T-helper 2 cell treated with Interferon-gamma antibody and Interleukin-4, amounts not matched to agents 5 μg/mL and 100 μg/mL, for 36 hours (primary cell): ENCODE measurements at regions not wholly inside any gene's neighbourhood (a gene's known extent, or its start where the extent isn't known, plus 50 kb on each side); places are given as distances from the start of the nearest gene placed in this dataset.
"Not testable (repeated sequence)": the region's sequence is repeated elsewhere in the genome, so short reads cannot be mapped to it uniquely, and the experiment has no call there.

Source experiments
- DNase-seq: peaks from one replicate; pipeline ENCODE4 v3.0.0; 2021; ENCODE audit warnings: low spot score
- H3K27ac Mint-ChIP-seq: one replicate; pipeline ENCODE4 v1.8.0; 2021; ENCODE audit warnings: mild to moderate bottlenecking, mixed read lengths
- H3K27me3 Mint-ChIP-seq: one replicate; pipeline ENCODE4 v1.8.0; 2021; ENCODE audit warnings: low read depth, mixed read lengths
- H3K36me3 Mint-ChIP-seq: one replicate; pipeline ENCODE4 v1.8.0; 2021; ENCODE audit warnings: low read depth, mixed read lengths
- H3K4me1 Mint-ChIP-seq: one replicate; pipeline ENCODE4 v1.8.0; 2021; ENCODE audit warnings: low read depth, mixed read lengths
- H3K4me3 Mint-ChIP-seq: one replicate; pipeline ENCODE4 v1.8.0; 2022; ENCODE audit warnings: mild to moderate bottlenecking, moderate library complexity, mixed read lengths
- H3K9me3 Mint-ChIP-seq: one replicate; pipeline ENCODE4 v1.8.0; 2021; ENCODE audit warnings: mixed read lengths

DNA sequence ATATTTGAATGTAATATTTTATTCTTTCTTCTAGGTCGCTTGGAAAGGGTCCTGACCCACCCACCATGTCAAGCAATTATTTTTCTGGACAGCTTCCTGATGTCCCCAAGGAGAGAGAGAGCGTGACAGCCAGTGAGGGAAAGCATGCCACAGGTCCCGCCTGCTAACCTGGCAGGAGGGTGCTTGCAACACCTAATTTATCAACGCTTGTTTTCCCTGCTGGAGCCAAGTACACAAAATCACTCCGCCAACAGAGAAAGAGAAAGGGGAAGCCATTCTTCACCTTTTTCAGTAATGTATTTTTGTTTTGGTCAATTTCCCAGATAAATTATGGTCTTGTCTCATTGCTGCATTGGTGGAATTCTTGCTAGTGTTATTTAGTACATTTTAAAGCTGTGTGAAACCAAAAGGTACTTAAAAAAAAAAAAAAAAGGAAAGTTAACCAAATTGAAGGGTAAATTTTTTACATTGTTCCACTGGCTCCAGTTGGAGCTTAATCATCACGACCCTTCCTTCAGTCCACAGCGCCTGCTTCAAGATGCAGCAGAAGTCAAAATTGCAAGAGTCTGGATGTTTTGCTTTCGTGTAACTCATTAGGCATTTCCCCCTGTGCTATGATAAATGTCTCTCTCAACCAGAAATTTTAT lies 88.5 kb upstream of the COPS8 start:
- Mint-ChIP-seq H3K27ac (no peak overlapping the region), H3K4me3 (no peak overlapping the region), H3K9me3 (no peaks in the 10 kb centered on the region), H3K27me3 (peaks cover 8% of the 10 kb centered on the region), H3K36me3 (no peaks in the 10 kb centered on the region), H3K4me1 (no peaks in the 10 kb centered on the region)
- DNase-seq: no peak

DNA sequence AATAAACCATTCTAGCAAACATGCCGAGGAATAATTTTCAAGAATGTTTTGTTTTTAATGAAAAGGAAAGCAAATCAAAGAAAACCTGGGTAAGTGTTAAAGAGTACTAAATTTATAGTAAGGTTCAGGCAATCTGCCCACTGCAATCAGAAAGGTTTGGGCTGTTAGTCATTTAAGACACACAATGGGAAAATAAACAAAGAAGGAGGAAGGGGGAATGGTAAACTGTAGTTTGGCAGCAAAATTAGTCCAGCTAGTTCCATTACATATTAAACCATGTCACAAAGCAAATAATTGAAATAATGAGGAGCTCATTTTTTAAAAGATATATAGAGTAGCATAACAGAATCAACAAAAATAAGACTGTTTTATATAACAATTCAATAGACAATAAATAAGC lies 87.5 kb upstream of the COPS8 start:
- Mint-ChIP-seq H3K9me3 (no peaks in the 10 kb centered on the region), H3K4me3 (no peak overlapping the region), H3K4me1 (no peaks in the 10 kb centered on the region), H3K27me3 (peaks cover 8% of the 10 kb centered on the region), H3K27ac (no peak overlapping the region), H3K36me3 (no peaks in the 10 kb centered on the region)
- DNase-seq: no peak

DNA sequence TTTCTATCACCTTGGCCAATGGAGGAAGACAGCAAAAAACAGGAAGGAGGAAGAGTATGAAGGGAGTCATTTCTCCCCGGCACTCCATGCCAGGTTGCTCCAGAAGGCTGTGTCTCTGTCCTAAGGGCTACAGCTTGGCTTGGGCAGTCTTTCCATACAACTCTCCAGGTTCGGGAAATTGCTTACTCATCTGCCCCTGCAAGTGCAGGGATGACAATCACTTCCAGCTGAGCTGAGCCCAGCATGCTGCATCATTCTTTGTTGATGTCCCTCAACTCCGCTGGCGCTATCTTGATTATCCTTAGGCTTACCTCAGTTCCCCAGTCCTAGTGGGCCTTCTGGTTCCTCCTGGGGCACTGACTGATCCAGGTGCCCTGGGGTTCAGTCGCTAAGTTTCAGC lies 86.9 kb upstream of the COPS8 start:
- no peaks in the 10 kb centered on the region for H3K36me3 Mint-ChIP-seq
- DNase-seq: no peak
- H3K27me3 Mint-ChIP-seq: peaks cover 8% of the 10 kb centered on the region
- H3K4me1 Mint-ChIP-seq: no peaks in the 10 kb centered on the region
- no peaks in the 10 kb centered on the region for H3K9me3 Mint-ChIP-seq
- no peak overlapping the region for H3K4me3 Mint-ChIP-seq
- no peak overlapping the region for H3K27ac Mint-ChIP-seq

DNA sequence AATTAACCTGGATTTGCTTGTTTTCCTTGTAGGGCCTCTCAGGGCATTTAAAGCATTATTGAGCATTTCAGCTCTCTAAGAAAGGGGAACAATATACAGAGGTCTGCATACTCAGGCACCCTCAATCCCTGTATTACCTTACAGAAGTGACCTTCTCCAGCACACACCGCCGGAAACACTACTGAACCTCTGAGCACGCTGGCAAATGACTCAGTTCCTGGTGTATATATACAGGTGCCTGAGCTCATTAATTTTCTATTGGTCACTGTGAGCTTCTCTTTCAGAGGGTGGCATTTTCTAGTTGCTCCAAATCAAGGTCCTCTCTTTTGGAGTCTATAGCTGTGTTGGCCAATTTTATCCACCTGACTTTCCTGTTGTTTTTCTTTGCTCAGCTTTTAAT lies 85.2 kb upstream of the COPS8 start:
- Mint-ChIP-seq H3K4me3 (no peak overlapping the region), H3K36me3 (no peaks in the 10 kb centered on the region), H3K27me3 (peaks cover 8% of the 10 kb centered on the region), H3K9me3 (no peaks in the 10 kb centered on the region), H3K27ac (no peak overlapping the region), H3K4me1 (no peaks in the 10 kb centered on the region)
- no peak for DNase-seq

DNA sequence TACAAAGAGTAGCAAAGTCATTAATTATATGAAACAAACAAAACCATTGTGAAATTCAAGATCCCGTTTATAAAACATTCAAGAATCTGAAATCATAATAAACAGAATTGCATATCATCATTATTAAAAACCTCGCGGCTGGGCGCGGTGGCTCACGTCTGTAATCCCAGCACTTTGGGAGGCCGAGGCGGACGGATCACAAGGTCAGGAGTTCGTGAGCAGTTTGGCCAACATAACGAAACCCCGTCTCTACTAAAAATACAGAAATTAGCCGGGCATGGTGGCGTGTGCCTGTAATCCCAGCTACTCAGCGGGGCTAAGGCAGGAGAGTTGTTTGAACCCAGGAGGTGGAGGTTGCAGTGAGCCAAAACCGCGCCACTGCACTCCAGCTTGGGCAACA lies 80.3 kb upstream of the COPS8 start:
- not testable (repeated sequence) for H3K27ac Mint-ChIP-seq, H3K4me3 Mint-ChIP-seq, H3K36me3 Mint-ChIP-seq, H3K4me1 Mint-ChIP-seq, H3K27me3 Mint-ChIP-seq, H3K9me3 Mint-ChIP-seq, DNase-seq

DNA sequence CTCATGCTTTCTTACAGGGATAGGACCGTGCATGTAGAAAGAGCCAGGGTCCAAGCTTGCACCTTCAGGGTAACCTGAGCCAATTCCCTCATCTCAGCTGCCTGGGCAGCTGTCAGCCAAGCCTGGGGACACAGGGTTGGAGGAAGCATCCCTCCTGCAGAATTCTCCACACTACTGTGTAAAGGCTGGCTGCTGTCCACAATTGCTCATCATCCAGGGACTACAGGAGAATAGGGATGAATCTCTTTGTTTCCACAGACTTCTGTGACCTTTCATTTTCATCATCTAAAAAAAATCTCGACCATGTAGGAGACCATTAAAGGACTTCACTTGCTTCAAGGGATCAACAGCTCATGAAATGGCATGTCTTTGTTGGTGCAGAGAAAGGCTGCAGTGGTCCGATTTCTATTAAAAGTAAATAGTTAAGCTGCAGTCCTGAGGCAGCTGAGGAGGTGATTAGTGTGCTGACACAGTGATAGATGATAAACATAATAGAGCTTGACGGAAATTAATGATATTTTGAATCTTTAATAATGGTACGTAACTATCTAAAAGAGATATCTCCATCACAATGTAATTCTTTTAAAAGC lies 74.4 kb upstream of the COPS8 start:
- DNase-seq: no peak
- Mint-ChIP-seq H3K27me3 (peaks cover 2% of the 10 kb centered on the region), H3K4me3 (no peak overlapping the region), H3K9me3 (no peaks in the 10 kb centered on the region), H3K27ac (no peak overlapping the region), H3K36me3 (no peaks in the 10 kb centered on the region), H3K4me1 (no peaks in the 10 kb centered on the region)

DNA sequence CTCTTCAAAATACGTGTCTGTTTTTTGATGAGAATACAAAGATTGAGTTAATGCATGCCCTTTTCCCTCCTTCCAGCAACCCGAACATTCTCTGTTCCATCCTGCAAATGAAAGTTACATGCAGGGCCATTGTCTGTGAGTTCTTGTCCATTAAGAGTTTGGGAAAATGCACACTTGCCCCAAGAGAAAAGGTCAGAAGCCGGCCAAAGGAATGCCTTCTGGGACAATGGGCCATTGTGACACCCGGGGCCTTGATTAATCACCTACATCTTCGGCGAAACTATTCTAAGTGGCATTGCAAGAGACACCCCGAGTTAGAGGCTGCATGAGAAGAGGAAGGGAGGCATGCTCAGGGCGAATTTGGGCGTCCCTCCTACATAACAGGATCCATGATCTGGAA lies 73.7 kb upstream of the COPS8 start:
- Mint-ChIP-seq H3K4me1 (no peaks in the 10 kb centered on the region), H3K4me3 (no peak overlapping the region), H3K9me3 (no peaks in the 10 kb centered on the region), H3K27ac (no peak overlapping the region), H3K27me3 (peaks cover 2% of the 10 kb centered on the region), H3K36me3 (no peaks in the 10 kb centered on the region)
- DNase-seq: no peak

DNA sequence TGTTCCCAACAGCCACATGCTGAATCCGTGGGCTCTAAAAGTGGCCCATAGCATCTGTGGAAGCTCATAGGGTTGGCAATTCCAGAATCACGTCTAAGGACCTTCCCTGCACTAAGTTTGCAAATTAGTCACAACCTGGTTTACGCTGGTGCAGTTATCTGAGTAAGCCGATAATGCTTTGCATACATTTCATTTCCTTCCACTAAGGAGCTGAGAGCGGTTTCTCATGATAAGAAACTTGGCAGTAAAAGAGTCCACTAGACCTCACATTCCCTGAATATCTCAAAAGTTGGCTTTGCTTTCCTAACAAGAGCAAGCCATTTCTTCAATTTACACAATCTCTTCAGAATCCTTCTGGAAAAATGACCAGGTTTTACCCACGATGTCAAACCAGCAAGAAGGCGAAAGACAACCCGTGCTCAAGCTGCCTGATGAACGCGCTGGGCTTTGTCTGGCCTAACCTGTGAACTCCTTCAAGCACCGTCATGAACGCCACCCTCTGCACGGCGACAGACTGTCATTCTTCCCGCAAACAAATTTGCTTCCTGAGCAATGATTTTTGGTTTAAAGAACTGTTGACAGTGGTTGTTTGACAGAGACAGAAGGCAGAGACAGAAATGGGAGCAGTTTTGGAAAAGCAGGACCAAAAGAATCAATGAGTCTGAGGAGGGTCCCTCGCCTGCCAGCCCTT lies 73.0 kb upstream of the COPS8 start:
- no peak overlapping the region for H3K4me3 Mint-ChIP-seq
- H3K4me1 Mint-ChIP-seq: no peaks in the 10 kb centered on the region
- H3K9me3 Mint-ChIP-seq: no peaks in the 10 kb centered on the region

DNA sequence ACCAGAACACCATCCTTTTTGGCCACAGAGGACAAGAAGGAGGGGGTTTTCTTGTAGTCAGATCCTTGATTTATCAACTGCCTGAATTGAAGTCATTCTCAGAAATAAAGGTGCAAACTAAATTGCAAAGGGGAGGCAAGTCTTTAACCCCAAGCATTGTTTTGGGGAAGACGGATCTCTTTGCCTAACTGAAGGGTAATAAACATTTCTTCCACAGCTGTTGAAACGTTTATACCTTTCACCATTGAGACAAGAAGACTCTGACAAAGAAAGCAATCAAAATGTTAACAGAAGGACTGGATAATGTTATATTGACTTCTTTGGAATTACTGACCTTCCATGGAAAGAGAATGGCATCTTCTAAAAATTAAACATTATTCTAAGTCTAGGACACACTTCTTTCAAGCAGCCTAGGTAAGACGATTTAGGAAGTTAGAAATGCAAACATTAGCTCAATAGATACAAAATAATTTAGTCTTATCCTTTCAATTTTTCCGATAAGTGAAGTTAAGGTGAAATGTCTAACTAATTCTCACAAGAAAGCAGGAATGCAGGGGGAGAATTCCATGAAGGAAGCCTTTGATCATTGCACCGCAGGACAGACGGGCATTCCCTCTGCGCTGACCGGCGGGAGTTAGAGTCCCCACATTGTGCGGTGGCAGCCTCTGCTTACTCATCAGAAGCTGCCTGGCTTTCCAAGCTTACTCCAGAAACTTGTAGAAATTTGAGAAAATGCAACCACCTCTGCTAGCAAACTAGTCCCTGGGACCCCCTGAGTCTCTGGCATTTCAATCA lies 69.4 kb upstream of the COPS8 start:
- Mint-ChIP-seq H3K4me1 (no peaks in the 10 kb centered on the region), H3K36me3 (no peaks in the 10 kb centered on the region), H3K27me3 (no peaks in the 10 kb centered on the region), H3K4me3 (no peak overlapping the region), H3K9me3 (no peaks in the 10 kb centered on the region), H3K27ac (no peak overlapping the region)
- DNase-seq: no peak

More for the DNA sequence above, 73.0 kb upstream of the COPS8 start:
- no peak for DNase-seq
- Mint-ChIP-seq H3K27ac (no peak overlapping the region), H3K27me3 (peaks cover 2% of the 10 kb centered on the region), H3K36me3 (no peaks in the 10 kb centered on the region)

DNA sequence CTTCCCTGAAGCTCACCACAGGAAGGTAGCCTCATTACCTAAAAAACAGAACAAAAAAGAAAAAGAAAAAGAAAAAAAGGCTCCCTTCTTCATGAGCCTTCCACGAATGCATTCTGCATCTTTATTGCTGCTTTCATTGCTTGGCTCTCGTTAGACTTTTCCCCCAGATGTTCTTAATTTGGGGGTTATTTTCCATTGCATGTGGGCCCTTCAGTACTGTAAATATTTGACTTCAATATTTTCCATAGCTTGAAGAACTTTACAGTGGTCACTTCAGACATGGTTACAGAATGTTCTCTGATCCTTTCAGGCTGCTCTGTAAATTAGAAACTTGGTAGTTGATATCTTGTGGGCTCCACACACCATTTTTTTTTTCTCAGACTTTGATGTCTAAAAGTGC lies 65.6 kb upstream of the COPS8 start:
- DNase-seq: no peak
- no peaks in the 10 kb centered on the region for H3K9me3 Mint-ChIP-seq
- no peak overlapping the region for H3K27ac Mint-ChIP-seq
- no peaks in the 10 kb centered on the region for H3K36me3 Mint-ChIP-seq
- no peaks in the 10 kb centered on the region for H3K27me3 Mint-ChIP-seq
- H3K4me1 Mint-ChIP-seq: no peaks in the 10 kb centered on the region
- H3K4me3 Mint-ChIP-seq: no peak overlapping the region

DNA sequence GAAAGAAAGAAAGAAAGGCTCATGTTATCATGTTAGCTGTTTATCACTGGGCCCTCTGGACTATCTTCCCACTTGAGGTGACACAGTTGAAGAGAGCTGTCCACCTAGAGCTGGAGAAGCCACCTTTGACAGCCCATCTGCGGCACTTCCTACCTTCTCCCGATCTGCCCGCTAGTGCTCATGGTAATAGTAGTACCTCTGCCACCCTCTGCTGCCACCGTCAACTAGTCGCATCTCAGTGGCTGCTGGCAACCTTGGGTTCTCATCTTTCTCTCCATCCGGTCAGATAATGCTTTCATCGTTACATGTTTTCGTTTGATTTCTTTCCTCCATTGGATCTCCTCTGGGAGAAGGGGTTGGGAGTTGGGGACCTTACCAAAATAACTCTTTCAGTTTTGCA lies 63.2 kb upstream of the COPS8 start:
- Mint-ChIP-seq H3K4me3 (no peak overlapping the region), H3K27me3 (peaks cover 2% of the 10 kb centered on the region), H3K4me1 (no peaks in the 10 kb centered on the region), H3K27ac (no peak overlapping the region), H3K36me3 (no peaks in the 10 kb centered on the region), H3K9me3 (no peaks in the 10 kb centered on the region)
- no peak for DNase-seq

DNA sequence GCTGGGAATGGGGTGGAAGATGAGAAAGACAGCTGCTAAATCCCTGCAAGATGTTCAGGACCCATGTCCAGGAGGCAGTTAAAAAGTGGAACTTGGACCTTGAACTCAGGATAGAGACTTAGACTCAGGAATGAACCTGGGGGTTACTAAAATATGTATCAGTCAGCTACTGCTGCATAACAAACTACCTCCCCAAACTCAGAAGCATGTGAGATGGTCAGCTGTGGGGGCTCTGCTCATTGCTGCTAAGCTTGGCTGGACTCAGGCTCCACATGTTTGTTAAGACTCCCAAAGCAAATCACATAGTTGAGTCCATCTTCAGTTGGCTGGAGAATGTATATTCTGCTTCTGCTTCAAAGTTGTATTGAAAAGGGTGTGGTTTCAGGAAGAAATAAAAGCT lies 61.4 kb upstream of the COPS8 start:
- Mint-ChIP-seq H3K4me3 (no peak overlapping the region), H3K36me3 (no peaks in the 10 kb centered on the region), H3K27me3 (peaks cover 4% of the 10 kb centered on the region), H3K27ac (no peak overlapping the region), H3K9me3 (no peaks in the 10 kb centered on the region), H3K4me1 (no peaks in the 10 kb centered on the region)
- no peak for DNase-seq

DNA sequence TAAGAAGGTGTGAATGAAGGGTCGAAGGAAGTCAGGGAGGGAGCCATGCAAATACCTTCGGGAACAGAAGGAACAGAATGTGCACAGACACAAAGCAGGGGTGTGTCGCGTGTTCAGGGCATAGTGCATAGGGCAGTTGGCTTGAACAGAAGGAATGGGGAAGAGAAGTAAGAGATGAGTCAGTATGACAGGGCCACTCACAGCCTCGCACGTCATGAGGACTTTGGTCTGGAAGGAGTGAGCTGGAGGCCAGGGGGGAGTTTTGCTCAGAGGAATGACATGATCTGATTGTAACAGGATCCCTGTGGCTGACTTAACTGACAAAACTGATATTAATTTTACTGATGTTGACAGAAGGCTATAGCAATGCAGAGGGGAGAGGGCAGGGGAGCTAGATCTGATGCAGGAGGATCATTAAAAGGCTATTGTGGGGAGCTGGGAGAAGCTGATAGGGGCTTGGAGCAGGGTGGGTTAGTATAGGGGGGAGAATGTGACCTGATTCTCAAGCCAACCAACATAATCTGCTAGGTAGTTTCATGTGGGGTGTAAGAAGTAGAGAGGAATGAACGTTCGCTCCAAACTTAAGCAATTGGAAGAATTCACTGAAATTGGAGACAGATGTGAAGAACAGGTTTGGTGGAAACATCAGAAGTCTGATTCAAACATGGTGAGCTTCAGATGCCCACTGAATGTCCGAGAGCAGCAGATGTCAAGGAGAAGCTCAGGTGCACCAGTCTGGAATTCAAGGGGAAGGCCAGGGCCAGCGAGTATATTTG lies 60.4 kb upstream of the COPS8 start:
- H3K27ac Mint-ChIP-seq: no peak overlapping the region
- no peak for DNase-seq
- no peaks in the 10 kb centered on the region for H3K36me3 Mint-ChIP-seq
- peaks cover 4% of the 10 kb centered on the region for H3K27me3 Mint-ChIP-seq
- no peaks in the 10 kb centered on the region for H3K4me1 Mint-ChIP-seq
- H3K4me3 Mint-ChIP-seq: no peak overlapping the region
- no peaks in the 10 kb centered on the region for H3K9me3 Mint-ChIP-seq
